Testis (tissue), 2 donors: ENCODE measurements at regions not wholly inside any gene's neighbourhood (a gene's known extent, or its start where the extent isn't known, plus 50 kb on each side); places are given as distances from the start of the nearest gene placed in this dataset.

Experiments used
- POLR2A ChIP-seq: fragments of 450-650 bp; IDR thresholded peaks from one replicate; pipeline ENCODE4 v1.6.1; 2017; ENCODE audit warnings: antibody characterized with exemption, mild to moderate bottlenecking, moderate library complexity
- TF ChIP-seq, protein P1 (sequence below), 3 experiments: fragments of 450-650 bp in 2 of 3; fragments of 200-600 bp in 1 of 3; sonication (generic) in 1 of 3; IDR thresholded peaks; one replicate each; pipeline ENCODE4 v1.5.1; 2016 to 2019; ENCODE audit warnings: antibody characterized with exemption in 3 of 3, mild to moderate bottlenecking in 2 of 3, moderate library complexity in 1 of 3

DNA sequence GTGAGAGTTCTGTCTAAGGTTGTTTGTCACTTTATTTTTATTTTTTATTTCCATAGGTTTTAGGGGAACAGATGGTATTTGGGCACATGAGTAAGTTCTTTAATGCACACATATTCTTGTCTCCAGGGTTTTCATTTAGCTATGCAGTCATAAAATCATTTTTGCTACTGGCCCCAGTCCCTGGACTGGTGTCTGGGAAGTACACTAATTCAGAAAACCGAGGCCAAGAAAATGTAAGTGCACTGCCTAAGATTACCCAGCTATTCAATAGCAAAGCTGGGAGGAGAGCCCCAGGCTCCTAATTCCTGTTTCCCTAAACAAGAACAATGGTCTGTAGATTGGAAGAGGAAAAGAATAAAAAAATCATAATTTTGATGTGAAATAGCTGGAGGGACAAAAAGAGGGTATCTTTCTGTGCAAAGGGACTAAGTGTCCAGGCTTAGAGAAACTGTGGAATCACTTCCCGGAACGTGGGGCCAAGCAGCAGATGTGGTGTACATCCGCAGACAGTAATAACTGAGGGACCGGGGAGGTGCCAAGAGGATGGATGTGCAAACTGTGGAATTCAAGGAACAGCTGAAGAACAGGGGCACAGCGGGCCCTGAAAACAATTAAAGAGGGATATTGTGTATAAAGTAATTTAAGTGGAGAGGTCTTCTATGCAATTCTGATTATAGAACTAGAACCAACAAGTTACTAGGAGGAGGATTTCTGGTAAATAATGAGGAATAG lies 236.3 kb downstream of the ACKR3 start:
- TF ChIP-seq, protein P1, sequence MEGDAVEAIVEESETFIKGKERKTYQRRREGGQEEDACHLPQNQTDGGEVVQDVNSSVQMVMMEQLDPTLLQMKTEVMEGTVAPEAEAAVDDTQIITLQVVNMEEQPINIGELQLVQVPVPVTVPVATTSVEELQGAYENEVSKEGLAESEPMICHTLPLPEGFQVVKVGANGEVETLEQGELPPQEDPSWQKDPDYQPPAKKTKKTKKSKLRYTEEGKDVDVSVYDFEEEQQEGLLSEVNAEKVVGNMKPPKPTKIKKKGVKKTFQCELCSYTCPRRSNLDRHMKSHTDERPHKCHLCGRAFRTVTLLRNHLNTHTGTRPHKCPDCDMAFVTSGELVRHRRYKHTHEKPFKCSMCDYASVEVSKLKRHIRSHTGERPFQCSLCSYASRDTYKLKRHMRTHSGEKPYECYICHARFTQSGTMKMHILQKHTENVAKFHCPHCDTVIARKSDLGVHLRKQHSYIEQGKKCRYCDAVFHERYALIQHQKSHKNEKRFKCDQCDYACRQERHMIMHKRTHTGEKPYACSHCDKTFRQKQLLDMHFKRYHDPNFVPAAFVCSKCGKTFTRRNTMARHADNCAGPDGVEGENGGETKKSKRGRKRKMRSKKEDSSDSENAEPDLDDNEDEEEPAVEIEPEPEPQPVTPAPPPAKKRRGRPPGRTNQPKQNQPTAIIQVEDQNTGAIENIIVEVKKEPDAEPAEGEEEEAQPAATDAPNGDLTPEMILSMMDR (IDR thresholded peaks at IDR 0.05), result no peak
- no peak for TF ChIP-seq POLR2A
